Lower lobe of right lung (tissue), 2 donors: ENCODE measurements at regions not wholly inside any gene's neighbourhood (a gene's known extent, or its start where the extent isn't known, plus 50 kb on each side); places are given as distances from the start of the nearest gene placed in this dataset.
A peak's percentile ranks its signal among the peaks of the same experiment; 100 is the strongest.

ENCODE experiments used
- ATAC-seq, 2 donors: fragments of 200-7000 bp; cut with Tn5 transposase; one replicate each; pipeline ENCODE4 v1.9.1; 2020 to 2022; ENCODE audit warnings: mild to moderate bottlenecking in 2 of 2, moderate library complexity in 2 of 2
- DNase-seq: peaks from one replicate; pipeline ENCODE4 v3.0.0-alpha.2; 2020
- H3K27ac ChIP-seq: fragments of 200-600 bp; one replicate; pipeline ENCODE4 v1.8.0; 2022
- H3K27me3 ChIP-seq: fragments of 200-600 bp; one replicate; pipeline ENCODE4 v1.8.0; 2022; ENCODE audit warnings: low read depth
- H3K36me3 ChIP-seq: fragments of 200-600 bp; one replicate; pipeline ENCODE4 v1.8.0; 2022; ENCODE audit warnings: mild to moderate bottlenecking
- H3K4me1 ChIP-seq: fragments of 200-600 bp; one replicate; pipeline ENCODE4 v1.8.0; 2022
- H3K4me3 ChIP-seq: fragments of 200-600 bp; one replicate; pipeline ENCODE4 v1.8.0; 2022; ENCODE audit warnings: mild to moderate bottlenecking
- H3K9me3 ChIP-seq: fragments of 200-600 bp; one replicate; pipeline ENCODE4 v1.8.0; 2022
- CTCF ChIP-seq: fragments of 200-600 bp; IDR thresholded peaks from one replicate; pipeline ENCODE4 v1.8.0; 2022; ENCODE audit warnings: antibody characterized with exemption, mild to moderate bottlenecking
- intact Hi-C: fragments of 100-400 bp; cut with DNase I; formaldehyde crosslinking; loops from one replicate; pipeline ENCODE4 v1.11.0; 2022
- donor health status: DM: no; HTN: yes; CAD: no; lungs with severe emphysema.

DNA sequence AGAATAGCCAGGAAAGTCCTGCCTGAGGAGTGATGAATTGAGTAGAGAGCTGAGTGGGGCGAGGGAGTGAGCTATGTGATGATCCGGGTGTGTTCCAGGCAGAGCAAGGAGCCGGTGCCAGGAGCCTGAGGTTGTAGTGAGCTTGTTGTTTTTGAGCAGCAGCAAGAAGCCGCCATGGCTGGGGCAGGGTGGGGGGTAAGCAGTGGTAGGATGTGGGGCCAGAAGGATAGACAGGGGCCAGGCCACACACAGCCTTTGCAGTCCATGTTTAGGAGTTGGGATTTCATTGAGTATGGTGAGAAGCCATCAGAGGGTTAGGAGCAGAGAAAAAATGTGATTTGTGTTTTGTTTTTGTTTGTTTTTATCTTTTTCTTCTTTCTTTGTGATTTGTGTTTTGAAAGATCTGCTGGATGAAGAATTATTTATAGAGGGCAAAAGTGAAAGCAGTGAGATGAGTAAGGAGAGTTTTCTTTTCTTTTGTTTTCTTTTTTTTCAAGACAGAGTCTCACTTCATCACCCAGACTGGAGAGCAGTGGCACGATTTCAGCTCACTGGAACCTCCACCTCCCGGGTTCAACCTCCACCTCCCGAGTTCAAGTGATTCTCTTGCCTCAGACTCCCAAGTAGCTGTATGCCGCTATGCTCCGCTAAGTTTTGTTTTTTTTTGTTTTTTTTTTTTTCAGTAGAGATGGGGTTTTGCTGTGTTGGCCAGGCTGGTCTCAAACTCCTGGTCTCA, 92.3 kb upstream of the BCAT1 start:
- intact Hi-C loops, result no loop called here
- peak in 1 of 2 donors; percentile 33 for ATAC-seq
- DNase-seq, result no peak
- Histone ChIP-seq H3K9me3 (peaks cover 3% of the 10 kb centered on the region), H3K27ac (peak overlapping the region; percentile 26), H3K27me3 (no peaks in the 10 kb centered on the region), H3K36me3 (no peaks in the 10 kb centered on the region), H3K4me3 (no peak overlapping the region), H3K4me1 (no peaks in the 10 kb centered on the region)
- TF ChIP-seq CTCF, result no peak

DNA sequence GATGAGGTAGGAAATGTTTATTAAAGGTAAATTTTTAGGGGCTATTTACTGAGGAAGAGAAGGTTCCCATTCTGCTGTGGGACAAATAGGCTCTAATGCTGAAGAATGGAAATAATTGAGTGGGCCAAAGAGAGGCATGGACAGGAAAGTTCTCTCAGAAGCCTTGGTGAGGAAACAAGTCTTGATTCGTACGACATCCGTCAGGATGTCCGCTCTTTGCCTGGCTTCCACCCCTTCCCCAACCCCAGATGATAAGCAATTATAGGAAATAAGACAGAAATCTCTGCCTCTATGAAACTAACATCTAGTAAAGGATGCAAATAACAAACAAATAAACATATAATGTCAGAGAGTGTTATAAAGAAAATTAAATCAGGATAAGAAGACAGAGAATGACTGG, 91.7 kb upstream of the BCAT1 start:
- H3K27ac ChIP-seq, result peak overlapping the region; percentile 26
- no peak for TF ChIP-seq CTCF
- H3K9me3 ChIP-seq, result no peaks in the 10 kb centered on the region
- intact Hi-C loops, result no loop called here
- H3K36me3 ChIP-seq, result no peaks in the 10 kb centered on the region
- DNase-seq, result no peak
- no peaks in the 10 kb centered on the region for H3K4me1 ChIP-seq
- ATAC-seq, result no peak
- no peaks in the 10 kb centered on the region for H3K27me3 ChIP-seq
- H3K4me3 ChIP-seq, result no peak overlapping the region

- H3K4me1 ChIP-seq, result no peaks in the 10 kb centered on the region
- H3K4me3 ChIP-seq, result no peak overlapping the region
- DNase-seq, result no peak
- TF ChIP-seq CTCF, result no peak
- intact Hi-C loops, result no loop called here
- H3K9me3 ChIP-seq, result no peaks in the 10 kb centered on the region
- H3K27ac ChIP-seq, result no peak overlapping the region
- H3K36me3 ChIP-seq, result no peaks in the 10 kb centered on the region
- ATAC-seq, result no peak
- H3K27me3 ChIP-seq, result no peaks in the 10 kb centered on the region
These were observed 85.8 kb upstream of the BCAT1 start for GRCh38 chr12:25034676-25035075.

GRCh38 chr12:25025951-25026490, 77.1 kb upstream of the BCAT1 start:
- Histone ChIP-seq H3K4me1 (no peaks in the 10 kb centered on the region), H3K9me3 (no peaks in the 10 kb centered on the region), H3K4me3 (no peak overlapping the region), H3K36me3 (no peaks in the 10 kb centered on the region), H3K27me3 (no peaks in the 10 kb centered on the region), H3K27ac (no peak overlapping the region)
- no peak for TF ChIP-seq CTCF
- no peak for DNase-seq
- no peak for ATAC-seq
- intact Hi-C loops, result no loop called here

- DNase-seq (no peak), ATAC-seq (no peak)
- Histone ChIP-seq H3K27ac (no peak overlapping the region), H3K4me3 (no peak overlapping the region), H3K9me3 (no peaks in the 10 kb centered on the region), H3K27me3 (no peaks in the 10 kb centered on the region), H3K36me3 (no peaks in the 10 kb centered on the region), H3K4me1 (no peaks in the 10 kb centered on the region)
- TF ChIP-seq CTCF, result no peak
- intact Hi-C loops, result no loop called here
These were observed 76.4 kb upstream of the BCAT1 start for GRCh38 chr12:25025260-25025659.
